ENCODE measurements at regions not wholly inside any gene's neighbourhood (a gene's known extent, or its start where the extent isn't known, plus 50 kb on each side); places are given as distances from the start of the nearest gene placed in this dataset.
"Not testable (repeated sequence)": the region's sequence is repeated elsewhere in the genome, so short reads cannot be mapped to it uniquely, and the experiment has no call there.

GRCh38 chr2:36091844-36092741 lies 263.5 kb upstream of the CRIM1 start:
- not testable (repeated sequence) for TF ChIP-seq CTCF, POLR2A (IDR thresholded peaks at IDR 0.05)

All from uterus (tissue), 2 donors.